ENCODE measurements at regions not wholly inside any gene's neighbourhood (a gene's known extent, or its start where the extent isn't known, plus 50 kb on each side); places are given as distances from the start of the nearest gene placed in this dataset.

GRCh38 chr11:32003335-32003734 is 87.5 kb upstream of the RCN1 start:
- no peak overlapping the region for H3K27ac Mint-ChIP-seq
- Histone ChIP-seq H4K91ac (ENCODE audit: insufficient read length, low read depth, low read length) (no peak overlapping the region), H3K79me1 (ENCODE audit: insufficient read depth, low read depth, low read length, poor library complexity, severe bottlenecking) (no peaks in the 10 kb centered on the region), H2BK5ac (ENCODE audit: insufficient read length, low read length) (no peak overlapping the region), H3K4me2 (ENCODE audit: insufficient read depth, insufficient read length, low read length) (no peak overlapping the region), H3K18ac (ENCODE audit: insufficient read length, low read depth, low read length) (no peak overlapping the region), H3K23ac (ENCODE audit: insufficient read length, low read depth, low read length) (no peak overlapping the region), H3K79me2 (ENCODE audit: insufficient read depth, low read length) (no peaks in the 10 kb centered on the region), H2BK120ac (ENCODE audit: low read depth, low read length, poor library complexity, severe bottlenecking) (no peak overlapping the region), H3K23me2 (ENCODE audit: insufficient read length, low read depth, low read length, poor library complexity, severe bottlenecking) (no peaks in the 10 kb centered on the region), H3T11ph (ENCODE audit: low read length) (no peak overlapping the region), H3K4ac (ENCODE audit: low read depth, low read length) (no peak overlapping the region), H2AK5ac (ENCODE audit: insufficient read length, low read length) (no peak overlapping the region), H3K4me1 (ENCODE audit: insufficient read depth, low read length) (no peaks in the 10 kb centered on the region), H2AFZ (ENCODE audit: low read length) (no peak overlapping the region), H2BK20ac (ENCODE audit: low read depth, low read length, poor library complexity, severe bottlenecking) (no peak overlapping the region), H4K20me1 (ENCODE audit: control insufficient read depth, insufficient read depth, insufficient read length) (no peaks in the 10 kb centered on the region), H3K9me3 (ENCODE audit: control insufficient read depth, low read depth, low read length) (no peaks in the 10 kb centered on the region), H4K5ac (ENCODE audit: insufficient read length, low read depth, low read length) (no peak overlapping the region), H3K56ac (ENCODE audit: insufficient read length, low read depth, low read length) (no peak overlapping the region), H2BK15ac (ENCODE audit: low read depth, low read length) (no peak overlapping the region), H3K14ac (ENCODE audit: insufficient read depth, low read length) (no peak overlapping the region), H4K8ac (replicated peaks; ENCODE audit: insufficient read length, low read depth, low read length) (no peak overlapping the region), H2BK12ac (ENCODE audit: insufficient read length, low read depth, low read length) (no peak overlapping the region), H3K27me3 (ENCODE audit: insufficient read depth, low read length) (no peaks in the 10 kb centered on the region), H3K27ac (ENCODE audit: insufficient read length, low read depth, low read length) (no peak overlapping the region), H3K9ac (ENCODE audit: extremely low read depth, insufficient read length, low read length) (no peak overlapping the region)
- no peak for DNase-seq
- TF ChIP-seq CTCF (conservative IDR thresholded peaks at IDR 0.05): no peak
- no CpG with 5 or more reads among the region's 9 CpGs for WGBS (ENCODE audit: extremely low coverage, insufficient read length, low lambda C conversion rate)
- peaks cover 2 to 6% of the 10 kb centered on the region in 2 experiments; a peak in 3 of 4 replicates for H3K4me1 Mint-ChIP-seq
- no peaks in the 10 kb centered on the region for H3K36me3 Mint-ChIP-seq (ENCODE audit: insufficient read depth in 1 of 3, low read depth in 3 of 3)
- H3K4me3 Mint-ChIP-seq: no peak overlapping the region
- peaks cover 4% of the 10 kb centered on the region for H3K27me3 Mint-ChIP-seq (ENCODE audit: low read depth)
- H3K9me3 Mint-ChIP-seq: no peaks in the 10 kb centered on the region
